SK-N-MC (cell line): ENCODE measurements at regions not wholly inside any gene's neighbourhood (a gene's known extent, or its start where the extent isn't known, plus 50 kb on each side); places are given as distances from the start of the nearest gene placed in this dataset.

ENCODE experiments used
- DNase-seq: peaks from one replicate; pipeline ENCODE4 v3.0.0-alpha.2; 2011; ENCODE audit warnings: low read depth, low spot score
- H3K27ac ChIP-seq: fragments of 200-600 bp; sonication (generic); 2 replicates; pipeline ENCODE4 v1.5.1; 2016; ENCODE audit warnings: mixed run types
- H3K36me3 ChIP-seq: fragments of 200-600 bp; sonication (generic); 2 replicates; pipeline ENCODE4 v1.6.1; 2017; ENCODE audit warnings: antibody characterized with exemption, low read length, mixed read lengths; ENCODE audit not compliant: insufficient read depth
- H3K4me3 ChIP-seq: fragments of 200-600 bp; sonication (generic); 2 replicates; pipeline ENCODE4 v1.5.1; 2016
- H3K9ac ChIP-seq: fragments of 200-600 bp; sonication (generic); 2 replicates; pipeline ENCODE4 v1.8.0; 2017; ENCODE audit warnings: mixed run types, mixed read lengths; ENCODE audit not compliant: insufficient read length
- H3K9me3 ChIP-seq: fragments of 200-600 bp; sonication (generic); 2 replicates; pipeline ENCODE4 v1.6.1; 2017; ENCODE audit warnings: low read depth, mild to moderate bottlenecking, antibody characterized with exemption, low read length, moderate library complexity, mixed read lengths
- EZH2 ChIP-seq: fragments of 200-600 bp; sonication (generic); IDR thresholded peaks from one replicate; pipeline ENCODE4 v1.6.1; 2017; ENCODE audit warnings: antibody characterized with exemption
- FOXP2 ChIP-seq: optimal IDR thresholded peaks from 2 replicates; pipeline ENCODE3; 2011; ENCODE audit warnings: mild to moderate bottlenecking, moderate library complexity; ENCODE audit not compliant: insufficient read depth; ENCODE audit errors: extremely low read length, control extremely low read depth
- POLR2AphosphoS5 ChIP-seq: IDR thresholded peaks from 2 replicates; pipeline ENCODE4 v1.6.1; 2012; ENCODE audit warnings: mild to moderate bottlenecking, low read depth, low read length, borderline replicate concordance

DNA sequence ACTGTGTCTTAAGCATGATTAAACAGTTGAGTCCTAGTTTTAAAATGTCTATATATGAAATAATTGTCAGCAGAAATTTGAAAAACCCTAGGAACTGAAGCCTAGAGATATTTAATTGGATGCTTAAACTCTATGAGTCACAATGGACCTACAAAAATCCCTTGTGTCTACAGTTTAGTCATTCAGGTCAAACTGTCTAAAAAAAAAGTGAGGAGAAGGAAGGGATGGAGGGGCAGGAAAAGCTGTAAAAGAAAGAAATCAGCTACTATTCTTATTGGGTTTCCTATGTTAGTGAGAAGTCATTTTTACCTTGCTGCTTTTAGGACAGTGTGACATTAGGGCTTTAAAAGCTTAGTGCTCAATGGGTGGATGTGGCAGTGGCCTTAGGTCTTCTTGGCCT is 406.1 kb upstream of the FZD8 start:
- no peak for DNase-seq
- Histone ChIP-seq H3K36me3 (no peaks in the 10 kb centered on the region), H3K27ac (no peak overlapping the region), H3K9ac (no peak overlapping the region), H3K4me3 (no peak overlapping the region), H3K9me3 (no peaks in the 10 kb centered on the region)
- TF ChIP-seq EZH2 = no peak
- TF ChIP-seq POLR2AphosphoS5 = no peak
- no peak for TF ChIP-seq FOXP2

DNA sequence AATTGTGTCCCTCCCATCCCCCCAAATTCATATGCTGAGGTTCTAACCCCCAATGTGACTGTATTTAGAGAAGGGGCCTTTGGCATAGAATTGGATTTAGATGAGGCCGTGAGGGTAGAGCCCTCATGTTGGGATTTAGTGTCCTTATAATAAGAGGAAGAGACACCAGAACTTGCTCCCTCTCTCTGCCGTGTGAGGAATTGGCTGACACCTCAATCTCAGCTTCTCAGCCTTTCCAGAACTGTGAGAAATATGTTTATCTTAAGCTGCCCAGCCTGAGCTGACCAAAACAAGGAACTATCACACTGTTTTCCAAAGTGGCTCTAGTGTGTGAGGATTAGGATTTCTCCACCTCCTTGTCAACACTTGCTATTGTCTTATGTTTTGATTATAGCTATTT is 400.0 kb upstream of the FZD8 start:
- Histone ChIP-seq H3K36me3 (no peaks in the 10 kb centered on the region), H3K4me3 (no peak overlapping the region), H3K27ac (no peak overlapping the region), H3K9ac (no peak overlapping the region), H3K9me3 (no peaks in the 10 kb centered on the region)
- no peak for TF ChIP-seq FOXP2
- no peak for TF ChIP-seq EZH2
- no peak for TF ChIP-seq POLR2AphosphoS5
- DNase-seq = no peak

GRCh38 chr10:36038316-36038955 is 396.3 kb upstream of the FZD8 start:
- Histone ChIP-seq H3K27ac (no peak overlapping the region), H3K36me3 (no peaks in the 10 kb centered on the region), H3K4me3 (no peak overlapping the region), H3K9me3 (no peaks in the 10 kb centered on the region), H3K9ac (no peak overlapping the region)
- no peak for TF ChIP-seq EZH2
- TF ChIP-seq FOXP2 = no peak
- TF ChIP-seq POLR2AphosphoS5 = no peak
- DNase-seq = no peak

- Histone ChIP-seq H3K27ac (no peak overlapping the region), H3K4me3 (no peak overlapping the region), H3K9me3 (no peaks in the 10 kb centered on the region), H3K36me3 (no peaks in the 10 kb centered on the region), H3K9ac (no peak overlapping the region)
- DNase-seq = no peak
- TF ChIP-seq EZH2 (no peak), FOXP2 (no peak), POLR2AphosphoS5 (no peak)
Measured at GRCh38 chr10:36036137-36036536, 394.0 kb upstream of the FZD8 start.

DNA sequence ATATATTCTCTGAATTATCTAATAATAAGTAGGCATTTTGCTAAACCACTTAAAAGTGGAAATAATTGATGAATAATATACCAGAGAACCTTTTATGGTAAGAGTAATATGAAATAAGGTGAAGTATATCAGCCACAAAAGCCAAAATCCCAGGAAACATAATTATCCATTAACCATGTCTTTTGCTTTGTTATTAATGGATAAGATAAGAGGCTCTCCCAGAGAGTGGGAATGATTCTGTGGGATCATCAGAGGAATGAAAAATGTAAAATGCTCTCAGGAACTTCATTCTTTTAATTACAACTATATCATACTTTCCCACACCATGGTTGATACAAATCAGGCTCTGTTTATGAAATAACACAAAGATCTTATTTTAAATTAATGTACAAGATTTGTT is 391.7 kb upstream of the FZD8 start:
- no peaks in the 10 kb centered on the region for H3K36me3 ChIP-seq
- H3K9ac ChIP-seq = no peak overlapping the region
- H3K4me3 ChIP-seq = no peak overlapping the region
- no peaks in the 10 kb centered on the region for H3K9me3 ChIP-seq
- H3K27ac ChIP-seq = no peak overlapping the region
- DNase-seq = no peak
- TF ChIP-seq EZH2 (no peak), POLR2AphosphoS5 (no peak), FOXP2 (no peak)

DNA sequence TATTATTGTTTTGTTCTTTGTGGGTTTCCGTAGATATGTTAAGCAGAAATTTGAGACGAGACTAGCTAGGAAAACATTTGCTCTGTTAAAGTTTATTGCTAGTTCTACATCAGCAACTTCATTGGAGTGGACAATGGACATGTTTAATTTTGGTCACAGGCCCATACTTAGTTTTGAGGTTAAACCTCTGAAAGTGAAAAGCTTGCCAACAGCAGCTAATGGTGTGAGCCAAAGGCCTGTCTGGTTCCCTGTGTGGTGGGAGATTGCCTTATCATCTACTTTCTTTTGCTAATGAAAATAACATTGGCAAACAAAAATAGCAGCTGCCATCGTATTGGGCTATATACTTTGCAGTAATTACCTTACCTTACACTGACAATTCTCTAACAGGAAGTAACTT is 388.4 kb upstream of the FZD8 start:
- Histone ChIP-seq H3K4me3 (no peak overlapping the region), H3K9ac (no peak overlapping the region), H3K27ac (no peak overlapping the region), H3K36me3 (no peaks in the 10 kb centered on the region), H3K9me3 (no peaks in the 10 kb centered on the region)
- TF ChIP-seq FOXP2 (no peak), POLR2AphosphoS5 (no peak), EZH2 (no peak)
- DNase-seq = no peak

DNA sequence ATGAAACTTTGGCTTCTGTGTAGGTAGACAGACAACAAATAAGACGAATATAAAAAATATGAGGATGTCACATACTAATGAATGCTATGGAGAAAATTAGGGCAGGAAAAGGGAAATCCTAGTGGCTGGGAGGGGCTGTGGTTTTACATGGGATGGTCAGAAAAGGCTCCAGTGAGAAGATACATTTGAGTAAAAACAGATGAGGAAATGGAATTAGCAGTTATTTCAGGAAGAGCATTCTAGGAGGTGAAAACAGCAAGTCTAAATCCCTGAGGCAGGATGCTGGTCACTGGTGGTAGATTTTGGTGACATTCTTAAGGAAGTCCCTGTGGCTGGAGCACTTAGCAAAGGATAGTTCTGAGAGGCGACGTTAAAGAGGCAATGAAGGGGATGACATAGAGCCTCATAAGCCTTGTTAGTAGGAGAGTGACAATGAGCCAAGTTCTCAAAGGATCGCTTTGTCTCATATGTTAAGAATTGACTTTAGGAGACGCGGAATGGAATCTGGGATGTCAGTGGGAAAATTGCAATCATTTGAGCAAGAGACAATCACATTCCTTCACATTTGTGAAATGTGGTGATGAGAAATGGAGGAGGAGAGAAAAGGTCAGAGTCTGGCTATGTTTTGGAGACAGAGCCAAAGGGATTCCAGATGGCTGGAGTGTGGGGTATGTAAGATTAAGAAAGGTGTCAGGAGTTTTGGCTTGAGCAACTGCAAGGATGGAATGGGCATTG is 384.7 kb upstream of the FZD8 start:
- Histone ChIP-seq H3K9ac (no peak overlapping the region), H3K4me3 (no peak overlapping the region), H3K36me3 (no peaks in the 10 kb centered on the region), H3K27ac (no peak overlapping the region), H3K9me3 (no peaks in the 10 kb centered on the region)
- no peak for TF ChIP-seq EZH2
- TF ChIP-seq POLR2AphosphoS5 = no peak
- no peak for TF ChIP-seq FOXP2
- DNase-seq = no peak

- DNase-seq = no peak
- Histone ChIP-seq H3K36me3 (no peaks in the 10 kb centered on the region), H3K27ac (no peak overlapping the region), H3K9me3 (no peaks in the 10 kb centered on the region), H3K4me3 (no peak overlapping the region), H3K9ac (no peak overlapping the region)
- TF ChIP-seq FOXP2 (no peak), EZH2 (no peak), POLR2AphosphoS5 (no peak)
Measured at GRCh38 chr10:36026081-36026480, 384.0 kb upstream of the FZD8 start.
